GM13976 (cell line): ENCODE measurements at regions not wholly inside any gene's neighbourhood (a gene's known extent, or its start where the extent isn't known, plus 50 kb on each side); places are given as distances from the start of the nearest gene placed in this dataset.

Experiments used
- DNase-seq: peaks from one replicate; pipeline ENCODE4 v3.0.0; 2012; ENCODE audit warnings: low spot score
- CTCF ChIP-seq: IDR thresholded peaks from 2 replicates; pipeline ENCODE4 v1.5.1; 2012; ENCODE audit warnings: borderline replicate concordance, mild to moderate bottlenecking; ENCODE audit not compliant: insufficient read depth; ENCODE audit errors: extremely low read depth, missing control alignments, control extremely low read depth
- in situ Hi-C: fragments of 300-500 bp; cut with MboI; formaldehyde crosslinking; loops from one replicate; pipeline ENCODE4 v1.12.0; 2022; ENCODE audit warnings: low sequenced_read_pairs, mixed read lengths, inconsistent platforms; ENCODE audit not compliant: unreplicated experiment

- in situ Hi-C loops, result no loop called here
- TF ChIP-seq CTCF, result no peak
- no peak for DNase-seq
Observed at GRCh38 chr16:89039756-89040155, 53.9 kb upstream of the ACSF3 start.

- in situ Hi-C loops, result no loop called here
- no peak for TF ChIP-seq CTCF
Observed at GRCh38 chr16:89040391-89040790, 53.3 kb upstream of the ACSF3 start.

GRCh38 chr16:89040861-89041570 is 52.6 kb upstream of the ACSF3 start:
- no peak for TF ChIP-seq CTCF

More at GRCh38 chr16:89040391-89040790, 53.3 kb upstream of the ACSF3 start:
- DNase-seq, result no peak

GRCh38 chr16:89041571-89042481 is 51.8 kb upstream of the ACSF3 start:
- no peak for DNase-seq
- in situ Hi-C loops, result no loop called here
- no peak for TF ChIP-seq CTCF

More at GRCh38 chr16:89040861-89041570, 52.6 kb upstream of the ACSF3 start:
- DNase-seq, result no peak
- in situ Hi-C loops, result no loop called here

- in situ Hi-C loops, result no loop called here
- DNase-seq, result no peak
Observed at GRCh38 chr16:89042711-89043551, 50.7 kb upstream of the ACSF3 start.

More at GRCh38 chr16:89042711-89043551, 50.7 kb upstream of the ACSF3 start:
- no peak for TF ChIP-seq CTCF
